HG03469 (cell line): ENCODE measurements at regions not wholly inside any gene's neighbourhood (a gene's known extent, or its start where the extent isn't known, plus 50 kb on each side); places are given as distances from the start of the nearest gene placed in this dataset.
"Not testable (repeated sequence)": the region's sequence is repeated elsewhere in the genome, so short reads cannot be mapped to it uniquely, and the experiment has no call there.

ENCODE experiments used
- ATAC-seq: cut with Tn5 transposase; IDR thresholded peaks from one replicate; pipeline ENCODE4 v1.9.1; 2021; ENCODE audit warnings: mild to moderate bottlenecking, moderate library complexity, moderate number of reproducible peaks; ENCODE audit not compliant: unreplicated experiment

DNA sequence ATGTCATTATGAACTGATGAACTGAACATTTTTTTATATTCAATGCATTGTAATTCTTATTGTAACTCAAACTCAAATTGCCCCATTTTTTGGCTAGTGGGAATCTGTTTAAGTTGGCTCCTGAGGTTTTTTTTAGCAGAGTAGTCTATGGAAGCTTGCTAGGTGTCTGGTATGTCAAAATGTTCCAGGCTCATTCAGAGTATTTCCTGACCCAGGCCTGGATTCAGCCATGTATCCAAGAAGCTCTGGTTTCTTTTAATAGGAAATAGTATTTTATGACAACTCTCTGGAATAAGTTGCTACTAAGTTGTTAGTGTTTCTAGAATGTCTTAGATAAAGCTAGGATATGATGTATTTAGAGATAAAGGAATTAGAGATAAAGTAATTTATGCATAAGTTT is 288.0 kb downstream of the ARL4A start:
- no peak for ATAC-seq

DNA sequence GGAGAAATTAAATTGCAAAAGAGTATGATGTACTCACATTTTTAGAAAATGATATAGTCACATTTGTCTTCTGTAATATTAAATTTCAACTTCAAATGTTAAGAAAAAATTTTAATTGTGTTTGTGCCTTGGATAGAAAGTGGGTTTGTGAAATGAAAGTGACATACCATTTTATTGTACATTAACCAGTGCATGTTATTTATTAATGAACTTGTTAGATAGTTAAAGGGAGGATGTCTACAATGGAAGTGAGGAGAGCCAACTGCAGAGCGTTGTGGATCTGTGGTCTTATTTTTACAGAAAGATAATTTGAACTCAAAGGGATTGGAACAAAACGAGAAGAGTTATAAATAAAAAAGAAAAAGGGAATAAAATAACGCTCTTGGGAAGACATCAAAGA is 291.7 kb downstream of the ARL4A start:
- no peak for ATAC-seq

DNA sequence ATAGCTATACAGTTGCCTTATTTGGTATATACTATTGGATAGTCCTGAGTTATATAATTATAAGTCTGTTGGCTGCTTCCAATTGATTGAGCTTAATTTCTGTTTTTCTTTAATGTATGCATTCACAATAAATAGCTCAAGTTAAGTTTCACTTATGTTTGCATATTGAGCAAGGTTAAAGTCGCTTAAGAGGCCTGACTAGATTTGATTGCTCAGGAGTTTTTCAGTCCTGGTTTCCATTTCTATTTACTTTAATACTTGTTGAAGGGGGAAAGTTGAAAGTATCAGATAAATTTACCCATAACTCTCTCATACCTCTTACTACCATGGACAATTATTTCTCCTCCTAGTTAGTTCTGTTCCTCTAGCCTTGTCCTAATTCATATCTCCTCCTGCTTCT is 294.7 kb downstream of the ARL4A start:
- ATAC-seq, result no peak

DNA sequence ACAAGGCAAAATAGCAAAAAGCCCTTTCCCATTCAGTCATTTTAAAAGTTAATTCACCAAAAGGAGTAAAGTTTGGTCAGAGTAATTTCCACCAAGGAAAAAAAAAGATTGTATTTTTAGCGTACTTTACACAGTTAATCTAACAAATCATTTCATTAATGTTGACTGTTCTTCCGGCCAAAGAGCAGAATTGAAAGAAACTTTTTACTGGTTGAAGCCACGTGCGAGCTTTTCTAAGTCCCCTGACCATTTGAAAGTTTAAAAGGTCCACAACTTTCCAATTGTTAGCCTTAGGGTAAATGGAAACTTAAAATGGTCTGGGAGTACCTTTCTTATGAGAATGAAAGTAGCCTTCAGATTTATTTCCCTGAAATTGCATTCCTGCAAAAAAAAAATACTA is 296.7 kb downstream of the ARL4A start:
- no peak for ATAC-seq

DNA sequence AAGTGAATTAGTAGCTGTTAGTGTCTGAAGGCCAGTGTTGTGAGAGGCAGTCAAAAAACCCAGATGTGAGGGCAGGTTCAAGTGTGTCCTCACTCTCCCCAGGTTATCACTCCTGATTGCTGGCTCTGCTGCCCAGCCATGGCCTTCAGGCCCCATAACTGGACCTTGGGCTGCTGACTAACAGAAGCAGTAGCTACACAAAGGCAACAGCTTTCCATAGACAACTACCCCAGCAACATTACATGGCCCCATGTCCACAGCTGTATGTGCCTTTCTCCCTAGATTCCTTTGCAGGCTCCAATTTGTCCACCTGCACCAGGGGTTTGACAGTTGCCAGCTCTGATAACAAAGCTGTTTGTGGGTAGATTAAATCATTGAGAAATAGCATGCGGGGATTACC is 297.8 kb downstream of the ARL4A start:
- ATAC-seq, result no peak

DNA sequence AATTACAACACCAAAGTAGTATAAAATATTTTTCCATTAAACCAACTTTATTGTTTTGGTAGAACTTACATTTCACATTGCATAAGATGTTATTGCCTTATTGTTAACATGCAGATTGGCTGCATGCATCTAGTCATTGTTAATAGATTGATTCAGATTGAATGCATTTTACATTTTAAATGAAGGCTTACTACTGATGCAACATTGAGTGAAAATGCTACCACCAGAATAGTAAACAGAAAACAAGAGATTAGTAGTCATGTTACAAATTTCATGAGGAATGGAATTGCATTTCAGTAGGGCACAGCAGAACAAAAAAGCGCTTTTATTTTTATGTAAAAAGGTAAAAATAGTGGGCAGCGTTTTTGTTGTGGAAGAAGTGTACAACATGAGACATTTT is 298.3 kb downstream of the ARL4A start:
- no peak for ATAC-seq

DNA sequence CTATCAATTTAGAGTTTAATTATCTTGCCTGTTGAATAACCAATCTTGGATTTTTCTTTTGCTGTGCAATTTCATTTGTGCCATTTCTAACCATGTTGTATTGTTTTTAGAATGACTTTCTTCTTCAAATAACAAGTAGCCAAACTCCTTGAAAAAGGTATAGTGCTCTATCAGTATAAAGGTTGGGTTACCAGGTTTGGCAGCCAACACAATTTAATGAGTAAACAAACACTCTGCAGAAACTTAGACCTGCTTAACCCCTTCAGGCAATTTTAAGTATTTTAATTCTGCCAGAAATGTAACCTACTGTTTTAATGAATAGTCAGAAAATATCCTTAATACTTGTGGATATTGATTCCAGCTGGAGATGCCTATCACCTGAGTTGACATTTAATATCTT is 299.8 kb downstream of the ARL4A start:
- no peak for ATAC-seq

DNA sequence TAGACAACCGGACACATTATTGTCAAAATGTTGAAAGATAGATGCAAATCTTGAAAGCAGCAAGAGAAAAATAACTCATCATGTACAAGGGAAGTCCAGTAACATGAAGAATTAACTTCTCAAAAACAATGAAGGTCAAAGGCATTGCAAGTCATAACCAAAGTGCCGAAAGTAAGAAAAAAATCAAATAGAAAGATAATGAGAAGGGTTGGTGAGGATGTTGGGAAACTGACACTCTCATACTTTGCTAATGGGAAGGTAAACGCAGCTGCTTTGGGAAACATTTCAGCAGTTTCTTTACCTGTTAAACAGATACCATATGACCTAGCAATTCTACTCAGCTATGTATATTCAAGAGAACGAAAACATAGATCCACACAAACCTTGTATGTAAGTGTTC is 303.0 kb downstream of the ARL4A start:
- ATAC-seq, result no peak

DNA sequence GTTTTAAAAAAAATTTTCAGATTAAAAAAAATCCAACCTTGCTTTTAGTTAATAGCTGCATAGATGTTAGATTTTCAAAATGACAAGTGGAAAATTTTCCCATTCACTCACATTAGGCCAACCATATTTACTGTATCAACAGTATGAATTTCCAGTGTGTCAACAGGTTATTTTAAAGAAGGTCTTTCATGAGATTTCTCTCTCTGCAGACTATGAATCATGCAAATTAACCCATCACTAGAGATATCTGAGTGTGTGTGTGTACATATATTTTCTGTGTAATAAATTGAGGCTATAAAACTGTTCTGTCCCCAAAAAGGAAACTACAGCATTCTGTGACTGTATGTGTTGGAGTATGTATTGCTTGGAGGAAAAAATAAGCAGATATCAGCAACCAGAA is 305.6 kb downstream of the ARL4A start:
- ATAC-seq, result no peak

DNA sequence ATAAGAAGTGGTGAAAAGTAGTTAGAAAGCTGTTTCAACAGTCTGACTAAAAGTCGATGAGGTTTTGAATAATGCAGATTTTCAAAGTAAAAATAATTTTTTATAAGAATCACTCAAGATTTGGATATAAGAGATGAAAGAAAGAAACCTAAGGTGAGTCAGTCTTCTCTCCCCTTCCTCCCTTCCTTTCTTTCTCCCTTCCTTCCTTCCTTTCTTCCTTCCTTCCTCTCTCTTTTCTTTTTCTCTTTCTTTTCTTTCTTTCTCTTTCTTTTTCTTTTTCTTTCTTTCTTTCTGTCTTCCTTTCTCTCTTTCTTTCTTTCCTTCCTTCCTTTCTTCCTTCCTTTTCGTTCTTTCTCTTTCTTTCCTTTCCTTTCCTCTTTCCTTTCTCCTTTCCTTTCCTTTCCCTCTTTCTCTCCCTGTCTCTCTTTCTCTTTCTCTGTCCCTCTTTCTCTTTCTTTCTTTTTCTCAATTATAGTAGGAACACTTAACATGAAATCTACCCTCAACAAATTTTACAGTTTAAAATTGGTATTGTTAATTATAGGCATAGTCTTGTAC is 308.6 kb downstream of the ARL4A start:
- no peak for ATAC-seq

DNA sequence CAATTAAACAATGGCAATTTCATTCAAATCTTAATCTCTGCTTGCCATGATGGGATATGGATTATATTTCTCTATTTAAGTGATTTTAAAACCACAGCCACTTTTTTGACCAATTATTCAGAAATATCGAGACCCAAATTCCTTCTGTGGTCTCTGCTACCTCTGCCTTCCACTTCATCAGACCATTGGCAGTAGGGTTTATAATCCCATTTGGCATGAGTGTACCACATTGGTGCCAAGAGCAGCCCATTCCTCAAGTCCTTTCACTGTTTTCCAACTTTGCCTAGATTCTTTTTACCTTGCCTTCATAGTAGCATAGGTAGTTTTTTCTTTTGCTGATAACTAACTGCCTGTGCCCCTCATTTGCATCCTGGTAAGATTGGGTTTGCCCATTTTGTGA is 319.9 kb downstream of the ARL4A start:
- no peak for ATAC-seq

DNA sequence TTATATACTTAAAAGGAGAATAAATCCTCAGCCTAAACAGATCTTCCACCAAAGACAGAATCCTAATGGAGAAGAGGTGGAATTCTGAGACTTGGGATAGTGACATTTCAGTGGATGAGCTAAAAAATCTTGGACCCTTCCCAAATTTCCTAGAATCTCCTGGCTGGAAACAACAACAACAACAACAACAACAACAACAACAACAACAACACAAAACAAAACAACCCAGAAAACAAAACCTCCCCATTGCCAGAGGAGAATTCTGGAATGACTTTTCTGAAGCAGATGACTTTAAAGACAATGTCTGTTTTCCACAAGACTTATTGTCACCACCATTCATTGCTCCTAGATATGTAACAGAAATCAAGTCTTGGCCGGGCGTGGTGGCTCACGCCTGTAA is 322.1 kb downstream of the ARL4A start:
- no peak for ATAC-seq

DNA sequence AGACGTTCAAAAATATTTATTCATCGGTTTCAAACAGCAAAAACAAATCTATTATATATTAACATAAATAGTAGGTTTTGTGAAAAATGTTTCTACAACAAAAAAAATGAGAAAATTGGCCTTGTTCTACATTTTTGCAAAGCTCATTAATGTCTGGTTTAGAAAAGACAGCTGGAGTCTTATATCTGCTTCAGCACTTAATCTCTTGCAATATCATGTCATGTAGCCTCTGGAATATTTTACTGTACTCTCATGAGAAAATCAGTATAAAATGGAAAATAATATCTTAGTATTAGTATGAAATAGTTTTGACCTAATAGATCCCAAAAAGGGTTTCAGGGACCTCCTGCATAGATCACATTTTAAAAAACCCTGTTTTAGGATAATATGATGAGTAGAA is 326.6 kb downstream of the ARL4A start:
- no peak for ATAC-seq

DNA sequence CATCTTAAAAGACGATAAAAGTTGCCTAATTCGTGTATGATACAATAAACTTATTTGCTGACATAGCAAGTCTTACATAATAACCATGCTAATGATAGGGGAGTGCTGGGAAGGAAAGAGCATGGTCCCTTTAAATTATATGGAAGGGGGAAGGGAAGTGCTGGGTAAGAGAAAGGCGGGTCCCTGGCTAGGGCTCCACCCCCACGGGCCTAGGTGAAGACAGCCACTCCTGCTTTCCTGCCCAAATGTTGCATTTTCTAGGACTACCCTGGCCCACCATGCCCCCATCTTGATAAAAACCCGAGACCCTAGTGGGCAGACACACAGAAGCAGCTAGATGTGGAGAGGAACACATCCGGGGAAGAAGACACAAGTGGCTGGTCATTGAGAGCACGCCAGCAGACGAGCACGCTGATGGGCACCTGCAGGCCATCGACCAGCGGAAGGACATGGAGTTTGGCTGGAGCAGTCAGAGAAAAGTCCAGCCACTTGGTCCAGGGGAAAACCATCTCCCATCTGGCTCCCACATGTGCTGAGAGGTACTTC is 328.7 kb downstream of the ARL4A start:
- no peak for ATAC-seq

DNA sequence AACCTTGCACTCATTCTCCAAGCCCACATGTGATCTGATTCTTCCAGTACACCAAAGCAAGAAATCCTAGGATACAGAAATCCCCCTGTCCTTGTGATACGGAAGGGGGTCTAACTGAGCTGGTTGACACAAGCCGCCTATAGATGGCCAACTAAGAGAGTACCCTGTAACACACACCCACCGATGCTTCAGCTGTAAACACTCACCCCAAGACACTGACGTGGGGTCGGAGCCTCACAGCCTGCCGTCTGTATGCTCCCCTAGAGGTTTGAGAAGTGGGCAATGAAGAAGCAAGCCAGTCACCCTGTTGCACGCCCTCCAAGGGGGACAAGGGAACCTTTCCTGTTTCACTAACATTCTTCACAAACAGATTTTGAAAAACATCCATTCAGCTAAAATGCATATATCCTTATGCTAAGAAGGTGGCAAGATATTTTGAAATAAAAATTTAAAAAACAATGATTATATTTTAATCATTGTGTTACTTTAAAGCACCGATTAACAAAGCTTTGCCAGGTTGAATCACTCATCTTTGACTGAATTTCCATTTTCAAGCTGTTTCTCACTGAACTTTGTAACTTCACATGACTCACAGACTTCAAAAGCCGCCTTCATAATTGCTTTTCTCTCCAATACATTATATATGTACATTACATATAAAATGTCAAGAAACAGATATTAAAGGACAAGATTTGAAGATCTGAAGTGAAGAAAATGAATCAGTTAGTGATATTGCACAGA is 329.3 kb downstream of the ARL4A start:
- ATAC-seq, result no peak

DNA sequence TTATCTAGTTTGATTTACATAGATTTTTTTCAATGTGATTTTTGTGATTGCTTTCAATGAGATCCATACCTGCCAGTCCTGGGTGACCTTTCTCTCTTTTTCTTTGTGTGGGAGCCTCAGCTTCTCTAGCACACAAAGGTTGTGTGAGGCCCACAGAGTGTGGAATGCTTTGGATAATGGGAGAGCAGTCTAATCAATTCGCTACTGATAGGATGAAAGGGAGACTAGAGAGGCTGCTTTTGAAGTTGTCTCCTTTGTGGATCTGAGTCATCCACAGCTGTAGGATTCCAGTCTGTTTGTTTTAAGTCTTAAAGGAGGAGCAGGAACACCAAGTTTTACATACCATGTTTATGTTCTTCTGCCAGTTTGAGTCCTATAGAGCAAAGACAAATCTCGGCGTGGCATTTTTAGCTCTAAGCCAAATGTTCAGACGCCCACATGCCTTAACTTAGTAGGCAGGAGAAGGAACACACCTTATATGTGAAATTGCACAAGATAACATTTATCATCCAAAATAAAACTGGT is 330.0 kb downstream of the ARL4A start:
- ATAC-seq, result no peak

DNA sequence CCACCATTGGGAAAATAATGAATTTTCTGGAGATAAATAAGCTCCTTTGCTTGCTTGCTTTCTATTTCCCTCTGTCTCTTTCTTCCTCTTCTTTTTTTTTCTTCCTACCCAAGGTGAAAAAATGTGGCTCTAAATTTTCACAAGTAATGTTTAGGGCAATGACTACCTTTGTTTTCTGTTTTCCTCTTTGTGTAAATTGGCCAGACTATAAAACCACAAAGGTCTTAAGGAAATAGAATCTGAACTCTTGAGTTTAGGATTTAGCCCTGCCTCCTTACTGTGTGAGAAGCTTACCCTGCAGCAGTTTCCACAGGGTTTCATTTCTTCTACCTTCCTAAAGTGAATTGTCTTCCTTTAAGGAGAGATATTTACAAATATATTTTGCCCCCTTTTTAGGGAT is 330.4 kb downstream of the ARL4A start:
- no peak for ATAC-seq

DNA sequence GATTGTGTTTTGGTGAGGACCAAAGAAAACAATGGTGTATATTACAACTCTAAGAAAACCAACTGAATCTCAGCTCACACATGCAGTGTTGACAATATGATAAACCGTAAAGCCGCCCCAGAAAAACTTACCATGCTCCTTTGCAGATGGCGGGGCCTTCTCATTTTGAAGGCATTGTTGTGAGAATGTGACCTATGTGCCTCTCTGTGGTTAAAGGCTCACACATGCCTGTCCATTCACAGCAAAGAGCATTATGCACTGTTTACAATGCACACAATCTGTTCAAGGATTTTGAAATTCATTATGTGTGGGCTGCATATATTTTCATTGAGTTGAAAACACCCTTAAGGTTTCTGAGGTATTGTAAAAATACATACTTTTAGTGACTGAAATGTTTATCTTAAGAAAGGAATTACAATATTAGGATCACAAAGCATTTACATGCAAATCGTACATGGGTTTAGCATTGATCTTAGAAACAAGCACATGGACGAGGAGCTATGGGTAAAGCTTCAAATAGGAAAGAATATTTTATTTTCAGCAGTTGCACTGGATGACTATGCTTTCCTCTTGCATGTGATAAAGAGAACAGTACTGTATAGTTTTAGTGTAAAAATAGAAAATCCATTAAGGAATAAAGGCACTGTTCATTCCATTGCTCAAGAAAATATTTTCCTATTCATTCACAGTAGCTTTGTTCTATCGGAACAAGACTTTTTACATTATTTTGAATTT is 334.3 kb downstream of the ARL4A start:
- ATAC-seq, result no peak

DNA sequence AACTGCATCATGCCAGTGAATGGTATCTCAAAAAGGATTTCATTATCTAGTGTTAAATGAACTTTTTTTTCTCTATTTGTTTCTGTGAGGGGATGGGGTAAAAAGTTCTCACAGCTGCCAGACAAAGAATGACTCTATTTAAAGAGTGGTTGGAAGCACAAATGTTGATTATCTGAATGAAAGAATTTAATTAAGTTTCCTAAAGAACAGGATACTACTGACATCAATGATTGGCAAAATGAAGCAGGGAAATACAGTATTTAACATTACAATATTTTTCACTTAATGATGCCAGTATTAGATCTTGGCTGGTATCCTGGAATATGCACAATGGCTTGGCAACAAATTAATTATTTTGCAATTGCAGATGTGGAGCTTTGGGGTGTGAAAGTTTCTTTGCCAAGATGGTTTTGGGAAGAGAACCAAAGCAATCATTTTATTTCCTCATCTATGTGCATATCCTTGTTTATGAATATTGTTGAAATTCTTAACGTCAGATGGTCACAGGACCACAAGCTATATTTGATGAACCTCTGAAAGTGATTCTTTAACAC is 336.8 kb downstream of the ARL4A start:
- ATAC-seq, result no peak

DNA sequence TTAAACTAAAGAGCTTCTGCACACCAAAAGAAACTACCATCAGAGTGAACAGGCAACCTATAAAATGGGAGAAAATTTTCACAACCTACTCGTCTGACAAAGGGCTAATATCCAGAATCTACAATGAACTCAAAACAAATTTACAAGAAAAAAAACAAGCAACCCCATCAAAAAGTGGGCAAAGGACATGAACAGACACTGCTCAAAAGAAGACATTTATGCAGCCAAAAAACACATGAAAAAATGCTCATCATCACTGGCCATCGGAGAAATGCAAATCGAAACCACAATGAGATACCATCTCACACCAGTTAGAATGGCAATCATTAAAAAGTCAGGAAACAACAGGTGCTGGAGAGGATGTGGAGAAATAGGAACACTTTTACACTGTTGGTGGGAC is 337.6 kb downstream of the ARL4A start:
- not testable (repeated sequence) for ATAC-seq

DNA sequence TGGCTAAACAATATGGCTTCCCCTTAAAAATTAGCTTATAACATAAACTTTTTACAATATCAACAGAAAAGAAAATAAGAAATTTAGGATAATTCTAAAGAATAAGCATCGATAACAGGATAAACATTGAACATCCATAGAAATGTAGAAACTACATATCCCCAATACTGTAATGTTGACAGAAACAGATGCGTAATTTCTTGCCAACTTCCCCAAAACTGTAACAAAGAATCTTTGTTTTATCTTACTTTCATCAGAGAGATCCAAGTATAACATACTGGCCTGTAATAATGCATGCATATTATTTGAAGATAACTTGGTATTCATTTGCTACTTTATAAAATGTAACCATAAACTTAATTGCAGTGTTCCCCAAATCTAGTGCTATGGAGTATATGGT is 339.9 kb downstream of the ARL4A start:
- ATAC-seq, result no peak
